ENCODE measurements at regions not wholly inside any gene's neighbourhood (a gene's known extent, or its start where the extent isn't known, plus 50 kb on each side); places are given as distances from the start of the nearest gene placed in this dataset.

GRCh38 chr6:93713974-93714373 lies 294.6 kb upstream of the EPHA7 start:
- no peak for TF ChIP-seq CTCF (IDR thresholded peaks at IDR 0.05)
- DNase-seq (ENCODE audit: low spot score) (no peak), ATAC-seq (ENCODE audit: low FRiP score) (no peak)

- TF ChIP-seq CTCF (IDR thresholded peaks at IDR 0.05) = no peak
- ATAC-seq (ENCODE audit: low FRiP score) (no peak), DNase-seq (ENCODE audit: low spot score) (no peak)
Observed at GRCh38 chr6:93703431-93703830, 284.1 kb upstream of the EPHA7 start.

- no peak for TF ChIP-seq CTCF (IDR thresholded peaks at IDR 0.05)
- ATAC-seq (ENCODE audit: low FRiP score) = no peak
- no peak for DNase-seq (ENCODE audit: low spot score)
Observed at GRCh38 chr6:93701526-93701925, 282.2 kb upstream of the EPHA7 start.

GRCh38 chr6:93685494-93685893 lies 266.1 kb upstream of the EPHA7 start:
- DNase-seq (ENCODE audit: low spot score) = no peak
- ATAC-seq (ENCODE audit: low FRiP score) = no peak
- no peak for TF ChIP-seq CTCF (IDR thresholded peaks at IDR 0.05)

GRCh38 chr6:93684339-93684738 lies 265.0 kb upstream of the EPHA7 start:
- TF ChIP-seq CTCF (IDR thresholded peaks at IDR 0.05) = no peak

GRCh38 chr6:93679836-93680235 lies 260.5 kb upstream of the EPHA7 start:
- no peak for TF ChIP-seq CTCF (IDR thresholded peaks at IDR 0.05)
- DNase-seq (ENCODE audit: low spot score) = no peak
- ATAC-seq (ENCODE audit: low FRiP score) = no peak

More at GRCh38 chr6:93684339-93684738, 265.0 kb upstream of the EPHA7 start:
- ATAC-seq (ENCODE audit: low FRiP score) = no peak
- no peak for DNase-seq (ENCODE audit: low spot score)

GRCh38 chr6:93678841-93679454 lies 259.6 kb upstream of the EPHA7 start:
- no peak for TF ChIP-seq CTCF (IDR thresholded peaks at IDR 0.05)
- ATAC-seq (ENCODE audit: low FRiP score) (no peak), DNase-seq (ENCODE audit: low spot score) (no peak)
